Mesendoderm (in vitro differentiated cells): ENCODE measurements at regions not wholly inside any gene's neighbourhood (a gene's known extent, or its start where the extent isn't known, plus 50 kb on each side); places are given as distances from the start of the nearest gene placed in this dataset.

Experiments
- DNase-seq: peaks from one replicate; pipeline ENCODE4 v3.0.0; 2013
- H2AK5ac ChIP-seq: 2 replicates; pipeline ENCODE4 v1.6.1; 2013; ENCODE audit warnings: low read length, inconsistent platforms
- H2BK120ac ChIP-seq: 2 replicates; pipeline ENCODE4 v1.6.1; 2013; ENCODE audit warnings: low read depth, mild to moderate bottlenecking, low read length, moderate library complexity, mixed read lengths
- H2BK15ac ChIP-seq: replicated peaks from 2 replicates; pipeline ENCODE4 v1.6.1; 2013; ENCODE audit warnings: low read depth, mild to moderate bottlenecking, moderate library complexity
- H2BK5ac ChIP-seq: 2 replicates; pipeline ENCODE4 v1.6.1; 2013; ENCODE audit warnings: low read length, inconsistent platforms
- H3K18ac ChIP-seq: 2 replicates; pipeline ENCODE4 v1.6.1; 2013; ENCODE audit warnings: mild to moderate bottlenecking, low read length, mixed read lengths
- H3K23ac ChIP-seq: one replicate; pipeline ENCODE4 v1.6.1; 2013; ENCODE audit warnings: low read length
- H3K27ac ChIP-seq: 2 replicates; pipeline ENCODE4 v1.5.1; 2013; ENCODE audit warnings: low read depth, mild to moderate bottlenecking, inconsistent platforms, low read length, moderate library complexity
- H3K27me3 ChIP-seq: 2 replicates; pipeline ENCODE4 v1.6.1; 2013; ENCODE audit warnings: low read length, control low read depth, mild to moderate bottlenecking, inconsistent platforms; ENCODE audit not compliant: insufficient read depth, poor library complexity
- H3K36me3 ChIP-seq: 2 replicates; pipeline ENCODE4 v1.6.1; 2013; ENCODE audit warnings: low read length, inconsistent platforms; ENCODE audit not compliant: control insufficient read depth, insufficient read depth
- H3K4ac ChIP-seq: one replicate; pipeline ENCODE4 v1.6.1; 2013; ENCODE audit warnings: low read depth, mild to moderate bottlenecking, low read length, moderate library complexity
- H3K4me1 ChIP-seq: 2 replicates; pipeline ENCODE4 v1.6.1; 2013; ENCODE audit warnings: low read depth, low read length, inconsistent platforms; ENCODE audit not compliant: control insufficient read depth
- H3K4me2 ChIP-seq: 2 replicates; pipeline ENCODE4 v1.6.1; 2013; ENCODE audit warnings: low read length
- H3K4me3 ChIP-seq: 2 replicates; pipeline ENCODE4 v1.5.1; 2013; ENCODE audit warnings: mild to moderate bottlenecking, low read length
- H3K56ac ChIP-seq: one replicate; pipeline ENCODE4 v1.6.1; 2013; ENCODE audit warnings: low read length
- H3K79me1 ChIP-seq: 2 replicates; pipeline ENCODE4 v1.6.1; 2013; ENCODE audit warnings: low read length, inconsistent platforms
- H3K79me2 ChIP-seq: 2 replicates; pipeline ENCODE4 v1.6.1; 2013; ENCODE audit warnings: mild to moderate bottlenecking, low read length; ENCODE audit not compliant: control insufficient read depth, insufficient read depth
- H3K9ac ChIP-seq: 2 replicates; pipeline ENCODE4 v1.6.1; 2013; ENCODE audit warnings: low read length, inconsistent platforms
- H4K5ac ChIP-seq: one replicate; pipeline ENCODE4 v1.6.1; 2013; ENCODE audit warnings: low read length
- H4K8ac ChIP-seq: one replicate; pipeline ENCODE4 v1.6.1; 2013; ENCODE audit warnings: low read depth, mild to moderate bottlenecking, control low read depth, low read length, moderate library complexity
- WGBS: extraction: QIAGEN DNeasy Blood & Tissue Kit; methylation state at CpG from one replicate; pipeline ENCODE4 v1.1.7; 2013; ENCODE audit warnings: low lambda C conversion rate, missing lambda C conversion rate; ENCODE audit not compliant: insufficient coverage; ENCODE audit errors: extremely low coverage; 5-methylcytosine and 5-hydroxymethylcytosine counted together

- Histone ChIP-seq H2BK5ac (no peak overlapping the region), H4K8ac (no peak overlapping the region), H3K4ac (no peak overlapping the region), H3K36me3 (no peaks in the 10 kb centered on the region), H2AK5ac (no peak overlapping the region), H4K5ac (no peak overlapping the region), H3K27me3 (no peaks in the 10 kb centered on the region), H2BK15ac (no peak overlapping the region), H3K79me1 (no peaks in the 10 kb centered on the region), H3K4me3 (no peak overlapping the region), H3K79me2 (no peaks in the 10 kb centered on the region), H3K27ac (no peak overlapping the region), H3K4me1 (no peaks in the 10 kb centered on the region), H3K56ac (no peak overlapping the region), H3K9ac (no peak overlapping the region), H2BK120ac (no peak overlapping the region), H3K23ac (no peak overlapping the region), H3K4me2 (no peak overlapping the region), H3K18ac (no peak overlapping the region)
- no CpG with 5 or more reads among the region's 8 CpGs for WGBS
- DNase-seq, result no peak
These were observed 637.0 kb upstream of the TBX3 start for GRCh38 chr12:115320967-115321366.

GRCh38 chr12:115320451-115320850 is 636.5 kb upstream of the TBX3 start:
- Histone ChIP-seq H3K56ac (no peak overlapping the region), H3K23ac (no peak overlapping the region), H3K36me3 (no peaks in the 10 kb centered on the region), H2BK5ac (no peak overlapping the region), H3K4me2 (no peak overlapping the region), H4K8ac (no peak overlapping the region), H2BK15ac (no peak overlapping the region), H3K4me1 (no peaks in the 10 kb centered on the region), H3K9ac (no peak overlapping the region), H3K79me2 (no peaks in the 10 kb centered on the region), H3K18ac (no peak overlapping the region), H3K4ac (no peak overlapping the region), H3K79me1 (no peaks in the 10 kb centered on the region), H3K27me3 (no peaks in the 10 kb centered on the region), H3K4me3 (no peak overlapping the region), H3K27ac (no peak overlapping the region), H4K5ac (no peak overlapping the region), H2BK120ac (no peak overlapping the region), H2AK5ac (no peak overlapping the region)
- no peak for DNase-seq
- no CpG with 5 or more reads among the region's 5 CpGs for WGBS

GRCh38 chr12:115319446-115320040 is 635.6 kb upstream of the TBX3 start:
- H3K79me1 ChIP-seq, result no peaks in the 10 kb centered on the region
- no peaks in the 10 kb centered on the region for H3K27me3 ChIP-seq
- H3K36me3 ChIP-seq, result no peaks in the 10 kb centered on the region
- no peak overlapping the region for H3K4me3 ChIP-seq
- no peak overlapping the region for H2BK120ac ChIP-seq
- no peak overlapping the region for H3K56ac ChIP-seq
- H3K9ac ChIP-seq, result no peak overlapping the region
- no peak overlapping the region for H3K18ac ChIP-seq
- H3K79me2 ChIP-seq, result no peaks in the 10 kb centered on the region
- no CpG with 5 or more reads among the region's 8 CpGs for WGBS
- H3K4ac ChIP-seq, result no peak overlapping the region
- H2BK15ac ChIP-seq, result no peak overlapping the region
- no peak overlapping the region for H4K8ac ChIP-seq
- H3K4me1 ChIP-seq, result no peaks in the 10 kb centered on the region
- no peak for DNase-seq
- no peak overlapping the region for H2AK5ac ChIP-seq
- no peak overlapping the region for H2BK5ac ChIP-seq
- no peak overlapping the region for H4K5ac ChIP-seq
- H3K27ac ChIP-seq, result no peak overlapping the region
- H3K4me2 ChIP-seq, result no peak overlapping the region
- H3K23ac ChIP-seq, result no peak overlapping the region

GRCh38 chr12:115313929-115314328 is 630.0 kb upstream of the TBX3 start:
- Histone ChIP-seq H3K4ac (no peak overlapping the region), H4K8ac (no peak overlapping the region), H3K79me1 (no peaks in the 10 kb centered on the region), H3K23ac (no peak overlapping the region), H2BK5ac (no peak overlapping the region), H3K27ac (no peak overlapping the region), H3K36me3 (no peaks in the 10 kb centered on the region), H2AK5ac (no peak overlapping the region), H3K56ac (no peak overlapping the region), H4K5ac (no peak overlapping the region), H3K18ac (no peak overlapping the region), H2BK15ac (no peak overlapping the region), H3K9ac (no peak overlapping the region), H3K27me3 (no peaks in the 10 kb centered on the region), H3K4me1 (no peaks in the 10 kb centered on the region), H3K4me2 (no peak overlapping the region), H2BK120ac (no peak overlapping the region), H3K4me3 (no peak overlapping the region), H3K79me2 (no peaks in the 10 kb centered on the region)
- peak; percentile 23 for DNase-seq
- no CpG with 5 or more reads among the region's 2 CpGs for WGBS

- WGBS, result no CpG with 5 or more reads among the region's 3 CpGs
These were observed 628.9 kb upstream of the TBX3 start for GRCh38 chr12:115312901-115313300.

GRCh38 chr12:115311875-115312274 is 627.9 kb upstream of the TBX3 start:
- H3K4me3 ChIP-seq, result no peak overlapping the region
- no peak overlapping the region for H2BK120ac ChIP-seq
- H2AK5ac ChIP-seq, result no peak overlapping the region
- no peaks in the 10 kb centered on the region for H3K4me1 ChIP-seq
- no peak overlapping the region for H3K18ac ChIP-seq
- H3K4ac ChIP-seq, result no peak overlapping the region
- no CpG with 5 or more reads among the region's 4 CpGs for WGBS
- no peak overlapping the region for H3K56ac ChIP-seq
- no peak overlapping the region for H3K27ac ChIP-seq
- no peak overlapping the region for H3K4me2 ChIP-seq
- no peaks in the 10 kb centered on the region for H3K79me1 ChIP-seq
- no peaks in the 10 kb centered on the region for H3K27me3 ChIP-seq
- no peaks in the 10 kb centered on the region for H3K79me2 ChIP-seq
- H3K36me3 ChIP-seq, result no peaks in the 10 kb centered on the region
- H3K23ac ChIP-seq, result no peak overlapping the region
- H4K8ac ChIP-seq, result no peak overlapping the region
- H2BK15ac ChIP-seq, result no peak overlapping the region
- no peak for DNase-seq
- H2BK5ac ChIP-seq, result no peak overlapping the region
- H4K5ac ChIP-seq, result no peak overlapping the region
- no peak overlapping the region for H3K9ac ChIP-seq

More at GRCh38 chr12:115312901-115313300, 628.9 kb upstream of the TBX3 start:
- Histone ChIP-seq H2AK5ac (no peak overlapping the region), H3K79me1 (no peaks in the 10 kb centered on the region), H3K79me2 (no peaks in the 10 kb centered on the region), H2BK5ac (no peak overlapping the region), H3K4me3 (no peak overlapping the region), H3K18ac (no peak overlapping the region), H4K8ac (no peak overlapping the region), H3K23ac (no peak overlapping the region), H3K4me2 (no peak overlapping the region), H4K5ac (no peak overlapping the region), H2BK15ac (no peak overlapping the region), H3K4ac (no peak overlapping the region), H2BK120ac (no peak overlapping the region), H3K4me1 (no peaks in the 10 kb centered on the region), H3K27ac (no peak overlapping the region), H3K36me3 (no peaks in the 10 kb centered on the region), H3K9ac (no peak overlapping the region), H3K56ac (no peak overlapping the region), H3K27me3 (no peaks in the 10 kb centered on the region)
- DNase-seq, result no peak
